OCI-LY7 (cell line): ENCODE measurements at regions not wholly inside any gene's neighbourhood (a gene's known extent, or its start where the extent isn't known, plus 50 kb on each side); places are given as distances from the start of the nearest gene placed in this dataset.

Source experiments
- BruUV-seq: library from RNA; stranded (reverse); fragments of 400-500 nt; replicated peaks from 2 replicates; lab custom pipeline; 2021; lab: Mats Ljungman, UMichigan
- CTCF ChIA-PET: fragments of 300-600 bp; sonication (Branson Sonifier 250); formaldehyde crosslinking; loops from one replicate; lab custom pipeline; 2022; ENCODE audit warnings: antibody characterized with exemption; ENCODE audit not compliant: unreplicated experiment; lab: Charles Lee
- POLR2A ChIA-PET: fragments of 300-600 bp; sonication (Branson Sonifier 250); formaldehyde crosslinking; loops from one replicate; lab custom pipeline; 2022; ENCODE audit warnings: antibody characterized with exemption; lab: Charles Lee
- DNase-seq: peaks from one replicate; pipeline ENCODE4 v3.0.0-alpha.2; 2015; ENCODE audit warnings: low spot score
- H2AFZ ChIP-seq: fragments of 200-600 bp; sonication (generic), shearing (Covaris generic); 2 replicates; pipeline ENCODE4 v1.6.1; 2014; ENCODE audit warnings: mild to moderate bottlenecking, antibody characterized with exemption, low read length, moderate library complexity
- H3K27ac ChIP-seq: fragments of 200-600 bp; sonication (generic); 2 replicates; pipeline ENCODE4 v1.5.1; 2014; ENCODE audit warnings: mixed run types, low read depth, mild to moderate bottlenecking, moderate library complexity, low read length, inconsistent platforms; ENCODE audit not compliant: poor library complexity, severe bottlenecking
- H3K36me3 ChIP-seq: fragments of 200-600 bp; sonication (generic); 2 replicates; pipeline ENCODE4 v1.6.1; 2014; ENCODE audit warnings: mild to moderate bottlenecking, antibody characterized with exemption, low read length, moderate library complexity, mixed read lengths; ENCODE audit not compliant: insufficient read depth
- H3K4me1 ChIP-seq: fragments of 200-600 bp; sonication (generic); 2 replicates; pipeline ENCODE4 v1.5.1; 2014; ENCODE audit warnings: mild to moderate bottlenecking, low read length; ENCODE audit not compliant: insufficient read depth, poor library complexity, severe bottlenecking
- H3K4me2 ChIP-seq: fragments of 200-600 bp; sonication (generic); 2 replicates; pipeline ENCODE4 v1.6.1; 2014; ENCODE audit warnings: mild to moderate bottlenecking, low read length
- H3K4me3 ChIP-seq: fragments of 200-600 bp; sonication (generic); 2 replicates; pipeline ENCODE4 v1.5.1; 2014; ENCODE audit warnings: mild to moderate bottlenecking, low read depth, low read length; ENCODE audit not compliant: poor library complexity, severe bottlenecking
- H3K79me2 ChIP-seq: fragments of 200-600 bp; sonication (generic); 2 replicates; pipeline ENCODE4 v1.6.1; 2016; ENCODE audit warnings: low read depth, mild to moderate bottlenecking, low read length, moderate library complexity, mixed read lengths; ENCODE audit not compliant: insufficient read depth
- H3K9me2 ChIP-seq: fragments of 200-600 bp; sonication (generic); 2 replicates; pipeline ENCODE4 v1.6.1; 2016; ENCODE audit warnings: mild to moderate bottlenecking, low read length, mixed read lengths; ENCODE audit not compliant: insufficient read depth
- H3K9me3 ChIP-seq: fragments of 200-600 bp; sonication (generic); 2 replicates; pipeline ENCODE4 v1.6.1; 2014; ENCODE audit warnings: mild to moderate bottlenecking, mixed run types, low read length, mixed read lengths
- H4K20me1 ChIP-seq: fragments of 200-600 bp; sonication (generic); 2 replicates; pipeline ENCODE4 v1.6.1; 2014; ENCODE audit warnings: mild to moderate bottlenecking, antibody characterized with exemption, low read length, moderate library complexity, mixed read lengths; ENCODE audit not compliant: insufficient read depth
- CTCF ChIP-seq: fragments of 200-600 bp; sonication (generic); conservative IDR thresholded peaks from 2 replicates; pipeline ENCODE4 v1.5.1; 2014; ENCODE audit warnings: mild to moderate bottlenecking, antibody characterized with exemption, low read length, moderate library complexity, mixed read lengths
- EZH2phosphoT487 ChIP-seq: fragments of 200-600 bp; sonication (generic); IDR thresholded peaks from 2 replicates; pipeline ENCODE4 v1.6.1; 2018; ENCODE audit warnings: low read depth, borderline replicate concordance, mild to moderate bottlenecking, mixed run types, antibody characterized with exemption, low read length, moderate library complexity, mixed read lengths
- intact Hi-C: fragments of 100-400 bp; cut with micrococcal nuclease; formaldehyde crosslinking; loops from one replicate; pipeline ENCODE4 v1.10.0; 2022; ENCODE audit not compliant: unreplicated experiment

GRCh38 chr2:239773228-239774141 is 251.7 kb downstream of the NDUFA10 start:
- intact Hi-C loops = no loop called here
- H3K4me3 ChIP-seq = no peak overlapping the region
- no peaks in the 10 kb centered on the region for H3K36me3 ChIP-seq
- H3K27ac ChIP-seq = no peak overlapping the region
- no peaks in the 10 kb centered on the region for H3K9me2 ChIP-seq
- H3K9me3 ChIP-seq = peaks cover 4% of the 10 kb centered on the region; the same call in 1 of the 2 replicates
- H3K4me2 ChIP-seq = no peak overlapping the region
- ChIA-PET POLR2A (interaction anchor here (0.6 kb wide), 2 partner anchors 60 to 633 kb away, joined by 3 to 4 read pairs; no protein-coding TSS in a partner anchor), CTCF (no interaction called here)
- no peaks in the 10 kb centered on the region for H4K20me1 ChIP-seq
- no peaks in the 10 kb centered on the region for H3K79me2 ChIP-seq
- BruUV-seq = no TSS peak
- no peaks in the 10 kb centered on the region for H3K4me1 ChIP-seq
- H2AFZ ChIP-seq = no peak overlapping the region
- TF ChIP-seq CTCF (no peak), EZH2phosphoT487 (no peak)
- no peak for DNase-seq

- Histone ChIP-seq H3K9me2 (no peaks in the 10 kb centered on the region), H3K4me2 (no peak overlapping the region), H3K79me2 (no peaks in the 10 kb centered on the region), H2AFZ (no peak overlapping the region), H4K20me1 (no peaks in the 10 kb centered on the region), H3K9me3 (peaks cover 4% of the 10 kb centered on the region; the same call in 1 of the 2 replicates), H3K4me3 (no peak overlapping the region), H3K36me3 (no peaks in the 10 kb centered on the region), H3K27ac (no peak overlapping the region), H3K4me1 (no peaks in the 10 kb centered on the region)
- ChIA-PET CTCF (no interaction called here), POLR2A (no interaction called here)
- DNase-seq = no peak
- TF ChIP-seq EZH2phosphoT487 (no peak), CTCF (no peak)
- no TSS peak for BruUV-seq
- intact Hi-C loops = no loop called here
Measured at GRCh38 chr2:239772721-239773120, 252.4 kb downstream of the NDUFA10 start.

- Histone ChIP-seq H3K27ac (no peak overlapping the region), H3K9me3 (peaks cover 4% of the 10 kb centered on the region; the same call in 1 of the 2 replicates), H3K4me2 (no peak overlapping the region), H4K20me1 (no peaks in the 10 kb centered on the region), H3K4me3 (no peak overlapping the region), H2AFZ (no peak overlapping the region), H3K9me2 (no peaks in the 10 kb centered on the region), H3K36me3 (no peaks in the 10 kb centered on the region), H3K79me2 (no peaks in the 10 kb centered on the region), H3K4me1 (no peaks in the 10 kb centered on the region)
- ChIA-PET CTCF (no interaction called here), POLR2A (no interaction called here)
- no peak for TF ChIP-seq CTCF
- TF ChIP-seq EZH2phosphoT487 = no peak
- no TSS peak for BruUV-seq
- DNase-seq = no peak
- intact Hi-C loops = no loop called here
Measured at GRCh38 chr2:239770246-239770639, 254.9 kb downstream of the NDUFA10 start.
